ENCODE measurements at regions not wholly inside any gene's neighbourhood (a gene's known extent, or its start where the extent isn't known, plus 50 kb on each side); places are given as distances from the start of the nearest gene placed in this dataset.

- no peak for TF ChIP-seq ZNF274 (IDR thresholded peaks at IDR 0.05; ENCODE audit: low read depth, low read length)
- TF ChIP-seq YY1 (IDR thresholded peaks at IDR 0.05; ENCODE audit: insufficient read depth, insufficient read length), result no peak
Observed at GRCh38 chr4:138298431-138298830, 56.3 kb upstream of the SLC7A11 start.
